Endothelial cell of umbilical vein (primary cell): ENCODE measurements at regions not wholly inside any gene's neighbourhood (a gene's known extent, or its start where the extent isn't known, plus 50 kb on each side); places are given as distances from the start of the nearest gene placed in this dataset.
A peak's percentile ranks its signal among the peaks of the same experiment; 100 is the strongest.
"Not testable (repeated sequence)": the region's sequence is repeated elsewhere in the genome, so short reads cannot be mapped to it uniquely, and the experiment has no call there.

Experiments used
- BruUV-seq: library from RNA; stranded (reverse); fragments of 400-500 nt; replicated peaks from 2 replicates; lab custom pipeline; 2021; lab: Mats Ljungman, UMichigan
- CTCF ChIA-PET: fragments of 300-600, 350-600 bp; sonication (Branson Sonifier 250); formaldehyde crosslinking; loops from one replicate; lab custom pipeline; 2021; ENCODE audit warnings: antibody characterized with exemption, inconsistent platforms; lab: Charles Lee
- POLR2A ChIA-PET: fragments of 300-600, 350-600 bp; sonication (Branson Sonifier 250); formaldehyde crosslinking; loops from one replicate; lab custom pipeline; 2021; ENCODE audit warnings: antibody characterized with exemption, inconsistent platforms; lab: Charles Lee
- DNase-seq: peaks from one replicate; pipeline ENCODE4 v3.0.0-alpha.2; 2011; ENCODE audit warnings: low read depth, low spot score
- FAIRE-seq: peaks from 2 replicates; lab custom pipeline; 2011; peaks lifted over from hg19 to GRCh38; lab: Jason Lieb, UNC
- H2AFZ ChIP-seq: 2 replicates; pipeline ENCODE4 v1.6.0; 2012; ENCODE audit warnings: low read depth, low read length, control low read depth, inconsistent platforms
- H3K27ac ChIP-seq: 2 replicates; pipeline ENCODE4 v1.5.1; 2011; ENCODE audit warnings: low read depth, mild to moderate bottlenecking, control low read depth, low read length, moderate library complexity; ENCODE audit not compliant: insufficient read depth
- H3K27me3 ChIP-seq, 2 experiments: 2 replicates each; pipeline versions ENCODE4 v1.6.0 to v1.6.1; 2011; ENCODE audit warnings: low read length in 2 of 2, mixed read lengths in 1 of 2; ENCODE audit not compliant: control insufficient read depth in 2 of 2, insufficient read depth in 2 of 2
- H3K36me3 ChIP-seq, 2 experiments: 2 replicates in 1 of 2; 3 replicates in 1 of 2; pipeline ENCODE4 v1.5.1; 2011; ENCODE audit warnings: low read length in 2 of 2, mild to moderate bottlenecking in 1 of 2, moderate library complexity in 1 of 2; ENCODE audit not compliant: control insufficient read depth in 2 of 2, insufficient read depth in 2 of 2; ENCODE audit errors: extremely low read depth in 1 of 2
- H3K4me1 ChIP-seq: 3 replicates; pipeline ENCODE4 v1.5.1; 2011; ENCODE audit warnings: mild to moderate bottlenecking, low read length; ENCODE audit not compliant: control insufficient read depth, insufficient read depth; ENCODE audit errors: extremely low read depth
- H3K4me2 ChIP-seq: 2 replicates; pipeline ENCODE4 v1.6.1; 2011; ENCODE audit warnings: low read length, control low read depth, mixed read lengths; ENCODE audit not compliant: insufficient read depth
- H3K4me3 ChIP-seq, 3 experiments: fragments of 200-600 bp in 1 of 3; sonication (generic), shearing (Covaris generic) in 1 of 3; replicated peaks in 1 of 3; 2 replicates each; pipeline ENCODE4 v1.5.1; 2011 to 2016; ENCODE audit warnings: control low read depth in 3 of 3, low read length in 3 of 3, mild to moderate bottlenecking in 2 of 3, inconsistent platforms in 1 of 3, low read depth in 1 of 3, moderate library complexity in 1 of 3; ENCODE audit not compliant: insufficient read depth in 1 of 3
- H3K79me2 ChIP-seq: 2 replicates; pipeline ENCODE4 v1.6.0; 2012; ENCODE audit warnings: low read length, inconsistent platforms; ENCODE audit not compliant: control insufficient read depth, insufficient read depth
- H3K9ac ChIP-seq: replicated peaks from 2 replicates; pipeline ENCODE3; 2011; ENCODE audit warnings: low read length, control low read depth; ENCODE audit not compliant: insufficient read depth; ENCODE audit errors: extremely low read depth
- H3K9me1 ChIP-seq: replicated peaks from 3 replicates; pipeline ENCODE4 v1.6.0; 2011; ENCODE audit warnings: mild to moderate bottlenecking, low read length; ENCODE audit not compliant: control insufficient read depth, insufficient read depth; ENCODE audit errors: extremely low read depth
- H3K9me3 ChIP-seq: replicated peaks from 2 replicates; pipeline ENCODE4 v1.5.1; 2012; ENCODE audit warnings: low read length, inconsistent platforms; ENCODE audit not compliant: control insufficient read depth, insufficient read depth
- H4K20me1 ChIP-seq: replicated peaks from 2 replicates; pipeline ENCODE3; 2011; ENCODE audit warnings: mild to moderate bottlenecking, low read length; ENCODE audit not compliant: control insufficient read depth, insufficient read depth; ENCODE audit errors: extremely low read depth
- dilution Hi-C: fragments of 300-500 bp; cut with MboI; formaldehyde crosslinking; loops from one replicate; pipeline ENCODE4 v1.15.0; 2019; ENCODE audit warnings: low sequenced_read_pairs; ENCODE audit not compliant: extremely low pct_ligation_motif_present
- intact Hi-C: fragments of 100-400 bp; cut with micrococcal nuclease; formaldehyde crosslinking; loops from one replicate; pipeline ENCODE4 v1.10.0; 2022

DNA sequence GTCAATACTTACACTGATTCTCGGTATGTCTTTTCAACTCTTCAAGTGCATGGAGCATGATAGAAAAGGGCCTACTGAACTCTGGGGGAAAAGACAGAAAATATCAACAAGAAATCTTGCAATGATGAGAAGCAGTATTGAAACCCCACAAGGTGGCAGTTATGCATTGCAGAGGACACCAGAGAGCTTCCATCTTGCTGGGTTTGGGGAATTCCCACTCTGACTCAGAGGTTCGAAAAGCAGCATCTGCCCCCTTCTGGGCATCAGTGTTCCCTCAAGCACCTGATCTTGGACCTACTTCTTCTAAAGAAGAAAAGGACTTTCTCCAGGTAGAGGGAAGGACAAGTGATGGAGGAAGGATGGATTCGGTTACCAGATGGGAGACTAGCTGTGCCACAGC lies 147.5 kb upstream of the OSBPL11 start:
- CTCF ChIA-PET: not testable (repeated sequence)

DNA sequence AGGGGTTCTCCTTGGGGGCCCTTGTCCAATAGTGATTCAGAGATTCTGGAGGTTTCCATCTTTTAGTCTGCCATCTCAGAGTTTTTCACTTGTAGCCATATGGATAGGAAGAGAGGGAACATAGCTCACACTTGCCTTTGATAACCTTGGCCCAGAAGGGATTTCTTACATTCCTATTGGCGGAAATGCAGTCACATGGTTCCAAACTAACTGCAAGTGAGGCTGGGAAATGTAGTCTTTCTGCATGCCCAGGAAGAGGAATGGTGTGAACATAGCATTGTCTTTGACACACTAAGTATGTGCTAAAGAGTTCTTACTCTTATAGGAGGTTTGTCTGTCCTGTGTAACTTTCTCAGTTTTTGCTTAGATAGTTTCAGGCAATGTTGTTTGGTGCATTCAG lies 161.8 kb upstream of the OSBPL11 start:
- H3K4me1 ChIP-seq, dilution Hi-C loops, H3K4me2 ChIP-seq, BruUV-seq, H3K79me2 ChIP-seq, H3K36me3 ChIP-seq, H3K27me3 ChIP-seq, H3K9ac ChIP-seq, H2AFZ ChIP-seq, FAIRE-seq, H3K4me3 ChIP-seq, DNase-seq, H3K9me3 ChIP-seq, H3K9me1 ChIP-seq, POLR2A ChIA-PET, H3K27ac ChIP-seq, intact Hi-C loops, H4K20me1 ChIP-seq: not testable (repeated sequence)
- CTCF ChIA-PET: interaction anchor here (1.9 kb wide), 1 partner anchor 9 kb away, joined by 6 read pairs; no protein-coding TSS in a partner anchor

More for the DNA sequence above, 147.5 kb upstream of the OSBPL11 start:
- H4K20me1 ChIP-seq, H3K9me1 ChIP-seq, POLR2A ChIA-PET, H3K4me2 ChIP-seq, H3K27ac ChIP-seq, intact Hi-C loops, H2AFZ ChIP-seq, dilution Hi-C loops, H3K36me3 ChIP-seq, FAIRE-seq, H3K9ac ChIP-seq, H3K27me3 ChIP-seq, H3K4me3 ChIP-seq, H3K79me2 ChIP-seq, H3K9me3 ChIP-seq, H3K4me1 ChIP-seq, BruUV-seq: not testable (repeated sequence)
- DNase-seq: peak; percentile 1

DNA sequence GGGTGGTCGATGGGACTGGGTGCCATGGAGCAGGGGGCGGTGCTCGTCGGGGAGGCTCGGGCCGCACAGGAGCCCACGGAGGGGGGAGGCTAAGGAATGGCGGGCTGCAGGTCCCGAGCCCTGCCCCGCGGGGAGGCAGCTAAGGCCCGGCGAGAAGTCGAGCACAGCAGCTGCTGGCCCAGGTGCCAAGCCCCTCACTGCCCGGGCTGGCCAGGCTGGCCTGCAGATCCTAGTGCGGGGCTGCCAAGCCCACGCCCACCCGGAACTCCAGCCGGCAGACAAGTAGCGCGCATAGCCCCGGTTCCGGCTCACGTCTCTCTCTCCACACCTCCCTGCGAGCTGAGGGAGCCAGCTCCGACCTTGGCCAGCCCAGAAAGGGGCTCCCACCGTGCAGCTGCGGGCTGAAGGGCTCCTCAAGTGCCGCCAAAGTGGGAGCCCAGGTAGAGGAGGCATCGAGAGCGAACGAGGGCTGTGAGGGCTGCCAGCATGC lies 163.4 kb upstream of the OSBPL11 start:
- H3K9ac ChIP-seq, H3K36me3 ChIP-seq, H4K20me1 ChIP-seq, intact Hi-C loops, H3K27ac ChIP-seq, H3K4me1 ChIP-seq, H3K27me3 ChIP-seq, H2AFZ ChIP-seq, H3K79me2 ChIP-seq, dilution Hi-C loops, H3K4me3 ChIP-seq, H3K9me3 ChIP-seq, BruUV-seq, FAIRE-seq, H3K9me1 ChIP-seq, DNase-seq, H3K4me2 ChIP-seq, POLR2A ChIA-PET, CTCF ChIA-PET: not testable (repeated sequence)

DNA sequence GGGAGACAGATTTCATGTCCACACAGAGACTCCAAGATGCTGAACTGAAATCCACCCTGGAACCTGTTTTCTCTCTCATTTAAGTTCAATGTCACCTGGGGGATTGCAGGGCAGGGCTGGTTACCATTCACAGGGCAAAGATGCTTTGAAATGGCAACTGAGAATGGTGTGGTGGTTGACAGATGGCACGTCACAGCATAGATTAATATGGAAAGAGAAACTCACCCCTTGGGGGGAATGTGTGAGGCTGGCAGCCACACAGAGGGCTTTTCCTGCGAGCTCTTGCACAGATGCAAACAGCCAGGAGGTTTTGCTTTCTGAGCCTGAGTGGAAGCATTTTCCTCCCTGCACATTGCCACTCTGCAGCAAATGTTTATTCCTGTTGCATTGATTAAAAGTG lies 167.3 kb upstream of the OSBPL11 start:
- DNase-seq, CTCF ChIA-PET, H3K27ac ChIP-seq, H3K4me1 ChIP-seq, BruUV-seq, H2AFZ ChIP-seq, H3K9me3 ChIP-seq, FAIRE-seq, H4K20me1 ChIP-seq, dilution Hi-C loops, intact Hi-C loops, H3K9me1 ChIP-seq, H3K27me3 ChIP-seq, POLR2A ChIA-PET, H3K79me2 ChIP-seq, H3K36me3 ChIP-seq, H3K4me2 ChIP-seq, H3K9ac ChIP-seq, H3K4me3 ChIP-seq: not testable (repeated sequence)
